ENCODE measurements at regions not wholly inside any gene's neighbourhood (a gene's known extent, or its start where the extent isn't known, plus 50 kb on each side); places are given as distances from the start of the nearest gene placed in this dataset.

DNA sequence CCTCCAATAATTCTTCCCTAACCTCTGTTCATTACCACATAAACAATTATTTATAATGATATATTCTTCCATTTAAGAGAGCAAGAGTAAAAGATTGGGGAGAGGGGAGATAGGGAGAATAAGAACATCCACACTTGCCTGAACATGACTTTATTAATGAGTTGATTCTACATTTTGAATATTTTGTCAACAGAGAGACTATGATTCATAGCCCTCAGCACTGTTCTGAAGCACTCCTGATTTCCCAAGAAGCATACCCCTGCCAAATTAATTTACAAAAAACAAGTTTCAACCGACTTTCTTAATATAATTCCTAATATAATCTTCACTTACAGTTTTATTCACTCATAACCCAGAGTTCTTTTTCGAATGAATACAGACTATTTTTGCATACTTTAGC is 828.8 kb downstream of the ROBO2 start:
- no peak for DNase-seq (ENCODE audit: low spot score)

DNA sequence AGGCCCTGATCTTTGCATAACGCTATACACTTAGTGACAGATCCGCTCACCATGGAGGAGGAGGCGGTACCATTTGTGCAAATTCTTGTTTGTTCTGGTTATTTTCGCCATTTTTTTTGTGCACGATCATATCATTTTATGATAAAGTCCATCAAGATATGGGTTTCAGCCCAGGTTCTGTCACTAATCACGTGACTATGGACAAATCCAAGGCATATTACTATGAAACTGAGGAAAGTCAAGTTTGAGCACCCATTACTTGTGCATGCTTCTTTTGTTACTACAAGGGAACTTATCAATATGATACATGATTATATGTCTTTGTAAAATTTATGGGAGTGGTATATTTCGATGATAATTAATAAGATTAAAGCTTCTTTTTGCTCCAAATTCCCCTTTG is 829.5 kb downstream of the ROBO2 start:
- DNase-seq (ENCODE audit: low spot score) = no peak

- DNase-seq (ENCODE audit: low spot score) = no peak
These were observed 831.5 kb downstream of the ROBO2 start for GRCh38 chr3:77871436-77871835.

- no peak for DNase-seq (ENCODE audit: low spot score)
These were observed 833.7 kb downstream of the ROBO2 start for GRCh38 chr3:77873598-77873997.

DNA sequence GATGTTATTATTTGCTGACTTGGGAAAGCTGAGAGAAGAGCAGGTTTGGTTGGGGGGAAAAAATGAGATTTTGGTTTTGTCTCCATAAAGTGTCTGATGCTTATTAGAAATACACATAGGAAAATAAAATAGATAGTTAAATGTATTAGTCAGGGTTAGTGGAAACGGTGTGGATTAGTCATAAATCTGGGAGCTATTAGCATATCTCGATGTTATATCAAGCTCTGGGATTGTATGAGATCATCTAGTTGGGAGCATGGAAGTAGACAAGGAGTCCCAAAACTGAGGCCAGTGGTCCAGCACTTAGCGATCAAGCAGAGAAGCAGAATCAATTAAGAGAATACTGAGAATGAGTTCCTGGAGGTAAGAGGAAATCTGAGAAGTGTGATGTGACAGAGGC is 845.5 kb downstream of the ROBO2 start:
- DNase-seq (ENCODE audit: low spot score) = no peak

DNA sequence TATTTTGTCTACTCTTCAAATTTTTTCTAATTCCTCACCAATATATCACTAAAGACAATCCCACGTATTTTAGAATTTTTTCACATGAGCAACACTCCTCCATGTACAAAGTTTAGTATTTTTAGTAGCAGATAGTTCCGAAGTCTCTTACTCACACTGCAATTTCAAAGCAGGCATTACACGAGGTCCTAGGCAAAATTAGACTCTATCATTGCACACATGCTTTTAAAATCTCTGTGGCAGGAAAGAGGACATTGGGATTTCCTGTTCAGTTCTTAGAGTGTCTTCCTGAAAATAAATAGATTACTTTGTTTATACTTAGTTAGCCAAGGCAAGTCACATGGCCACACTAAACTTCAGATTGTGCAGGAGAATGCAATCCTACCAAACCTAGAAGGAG is 847.7 kb downstream of the ROBO2 start:
- no peak for DNase-seq (ENCODE audit: low spot score)

GRCh38 chr3:77889616-77890015 is 849.7 kb downstream of the ROBO2 start:
- no peak for DNase-seq (ENCODE audit: low spot score)

GRCh38 chr3:77898621-77899020 is 858.7 kb downstream of the ROBO2 start:
- no peak for DNase-seq (ENCODE audit: low spot score)

GRCh38 chr3:77902675-77903074 is 862.8 kb downstream of the ROBO2 start:
- no peak for DNase-seq (ENCODE audit: low spot score)

DNA sequence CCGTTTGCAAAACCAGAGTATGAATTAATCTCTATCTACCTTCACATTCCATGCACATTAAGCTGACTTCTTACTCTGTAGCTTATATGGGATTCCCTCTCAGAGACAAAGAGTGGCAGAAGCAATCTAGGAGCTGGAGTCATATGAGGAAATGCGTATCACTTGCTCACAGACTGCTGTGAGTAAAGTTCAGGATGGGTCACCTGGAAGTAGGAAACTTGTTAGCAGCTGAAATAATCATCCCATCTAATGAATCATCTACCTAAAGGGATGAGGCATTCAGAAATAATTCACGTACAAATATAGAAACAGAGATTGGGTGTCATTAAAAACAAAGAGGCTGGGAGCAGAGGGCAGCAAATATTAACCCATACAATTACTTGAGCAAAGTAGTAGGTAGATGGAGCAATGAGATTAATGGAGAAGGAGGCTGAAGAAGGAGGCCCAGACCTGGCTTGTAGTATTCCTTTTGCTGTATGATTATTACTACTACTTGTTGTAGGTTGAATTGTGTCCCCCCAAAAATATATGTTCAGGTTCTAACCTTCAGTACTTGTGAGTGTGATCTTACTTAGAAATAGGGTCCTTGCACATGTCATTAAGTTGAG is 866.3 kb downstream of the ROBO2 start:
- peak; percentile 41 for DNase-seq (ENCODE audit: low spot score)

- no peak for DNase-seq (ENCODE audit: low spot score)
These were observed 873.8 kb downstream of the ROBO2 start for GRCh38 chr3:77913524-77914174.

GRCh38 chr3:77915336-77915735 is 875.4 kb downstream of the ROBO2 start:
- DNase-seq (ENCODE audit: low spot score) = no peak

GRCh38 chr3:77917225-77917624 is 877.3 kb downstream of the ROBO2 start:
- DNase-seq (ENCODE audit: low spot score) = no peak

DNA sequence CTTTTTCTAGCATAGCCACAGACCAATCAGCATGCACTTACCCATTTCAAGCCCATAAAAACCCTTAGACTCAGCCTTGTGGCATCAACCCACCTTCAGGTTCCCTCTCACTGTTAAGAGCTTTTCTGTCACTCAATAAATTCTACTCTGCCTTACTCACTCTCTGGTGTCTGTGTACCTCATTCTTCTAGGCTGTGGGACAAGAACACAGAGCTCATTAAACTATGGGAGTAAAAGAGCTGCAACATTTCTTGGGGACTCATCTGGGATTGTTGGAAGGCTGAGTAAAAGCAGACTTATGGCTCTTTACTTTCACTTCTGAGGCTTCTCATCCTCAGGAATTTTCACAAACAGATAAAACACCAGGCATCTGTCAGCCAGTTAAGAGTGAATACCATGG is 879.3 kb downstream of the ROBO2 start:
- DNase-seq (ENCODE audit: low spot score) = no peak

DNA sequence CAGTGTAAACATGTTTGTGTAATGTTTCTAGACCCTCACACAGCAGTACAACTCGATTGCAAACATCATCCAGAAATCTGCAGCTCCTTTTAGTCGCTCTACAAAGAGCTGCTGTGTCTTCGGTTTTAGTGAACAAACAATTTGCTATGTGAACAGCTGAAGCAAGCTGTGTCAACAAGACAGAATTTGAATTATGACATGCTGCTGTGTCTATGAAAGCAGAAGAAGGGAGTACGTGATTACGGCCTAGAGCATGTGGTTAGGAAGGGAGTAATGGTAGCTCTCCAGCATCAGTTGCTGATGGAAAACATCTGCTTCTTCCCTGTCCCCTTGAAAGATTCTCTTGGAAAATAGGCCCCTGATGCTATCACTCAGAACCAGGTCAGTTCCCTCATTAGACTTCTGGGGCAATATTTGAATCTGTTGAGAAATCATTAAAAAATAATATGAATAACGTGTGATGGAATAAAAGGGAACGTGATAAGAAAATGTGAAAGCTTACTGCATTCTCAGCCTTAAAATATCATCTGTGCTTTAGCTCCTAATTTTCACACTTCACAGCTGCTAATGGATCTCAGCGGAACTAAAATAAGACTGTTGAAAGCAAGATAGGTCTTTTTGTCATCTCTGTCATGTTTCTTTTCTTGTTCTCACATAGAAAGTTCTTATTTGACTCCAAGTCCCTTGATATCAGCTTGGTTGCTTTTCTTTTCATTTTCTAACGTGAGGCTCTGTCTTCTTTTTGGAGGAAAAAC is 891.5 kb downstream of the ROBO2 start:
- DNase-seq (ENCODE audit: low spot score) = no peak

DNA sequence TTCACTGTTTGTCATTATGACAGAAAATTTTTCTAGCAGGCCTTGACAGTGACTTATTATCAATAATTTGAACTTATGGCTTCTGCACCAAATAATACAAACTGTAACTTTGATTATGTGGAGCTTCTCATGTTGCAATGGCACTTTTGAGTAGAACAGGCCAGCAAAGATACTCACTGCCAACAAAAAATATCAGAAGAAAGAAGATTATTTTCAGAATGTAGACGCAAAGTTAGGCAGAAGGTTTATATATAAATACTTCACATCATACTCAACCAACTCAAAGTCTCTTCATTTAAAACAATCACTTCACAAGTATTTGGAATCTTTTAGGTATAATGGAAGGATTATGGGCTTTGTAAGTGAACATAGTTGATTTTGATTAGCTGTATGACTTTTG is 893.0 kb downstream of the ROBO2 start:
- DNase-seq (ENCODE audit: low spot score) = no peak

GRCh38 chr3:77933926-77934325 is 894.0 kb downstream of the ROBO2 start:
- DNase-seq (ENCODE audit: low spot score) = no peak

DNA sequence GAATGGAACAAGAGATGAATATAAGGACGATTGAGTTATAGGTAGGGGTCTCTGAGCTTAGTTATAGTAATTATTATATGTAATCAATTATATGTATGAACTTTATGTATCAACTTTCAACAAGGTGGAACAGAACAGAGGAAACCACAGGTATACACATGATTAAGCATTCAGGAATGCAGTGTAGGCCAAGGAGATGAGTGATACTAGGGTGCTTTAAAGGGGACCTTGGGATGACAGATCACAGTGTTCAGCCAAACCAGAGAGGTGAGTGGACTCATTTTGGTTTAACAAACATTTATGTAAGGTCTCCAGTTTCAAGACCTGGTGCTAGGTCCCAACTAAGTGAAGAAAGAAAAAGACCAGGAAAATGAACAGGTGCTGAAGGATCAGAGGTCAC is 895.5 kb downstream of the ROBO2 start:
- no peak for DNase-seq (ENCODE audit: low spot score)

DNA sequence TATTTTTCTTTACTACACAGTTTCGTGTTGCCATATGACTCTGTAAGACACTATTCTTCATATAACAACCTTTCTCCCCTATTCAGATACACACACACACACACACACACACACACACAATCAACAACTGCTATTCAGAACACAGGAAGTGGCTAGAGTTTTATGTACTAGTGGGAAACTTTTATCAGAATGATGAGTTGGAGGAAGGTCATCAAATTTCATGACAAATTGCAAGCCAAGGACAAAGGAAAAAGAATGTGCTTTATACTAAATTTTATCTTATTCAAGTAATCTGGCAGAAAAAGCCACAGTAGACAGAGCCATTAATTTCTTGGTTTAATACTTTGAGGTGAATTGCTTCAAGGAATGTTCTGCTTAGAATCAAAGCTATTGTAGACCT is 899.8 kb downstream of the ROBO2 start:
- DNase-seq (ENCODE audit: low spot score) = peak; percentile 1

DNA sequence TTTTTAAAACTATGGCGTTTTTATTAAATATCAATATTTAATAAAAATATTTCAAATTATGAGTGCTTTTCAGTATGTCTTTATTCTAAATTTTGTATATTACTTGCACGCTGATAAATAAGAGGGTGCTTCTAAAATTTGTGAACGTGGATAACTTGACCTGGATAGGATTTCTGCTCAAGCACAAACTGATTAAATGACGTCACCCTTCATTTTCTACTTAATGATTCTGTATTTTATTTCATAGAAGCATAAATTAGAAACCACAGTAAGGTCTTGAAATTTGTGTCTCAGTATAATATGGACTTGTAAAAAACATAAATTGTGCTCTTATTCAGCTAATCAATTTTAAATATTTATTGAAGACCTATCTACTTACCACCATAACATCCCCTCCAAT is 903.7 kb downstream of the ROBO2 start:
- DNase-seq (ENCODE audit: low spot score) = no peak

GRCh38 chr3:77945320-77945719 is 905.4 kb downstream of the ROBO2 start:
- DNase-seq (ENCODE audit: low spot score) = no peak

GRCh38 chr3:77947671-77948070 is 907.8 kb downstream of the ROBO2 start:
- DNase-seq (ENCODE audit: low spot score) = no peak

- no peak for DNase-seq (ENCODE audit: low spot score)
These were observed 927.7 kb downstream of the ROBO2 start for GRCh38 chr3:77967621-77968020.

Measured in A172 (cell line).